ENCODE measurements at regions not wholly inside any gene's neighbourhood (a gene's known extent, or its start where the extent isn't known, plus 50 kb on each side); places are given as distances from the start of the nearest gene placed in this dataset.

DNA sequence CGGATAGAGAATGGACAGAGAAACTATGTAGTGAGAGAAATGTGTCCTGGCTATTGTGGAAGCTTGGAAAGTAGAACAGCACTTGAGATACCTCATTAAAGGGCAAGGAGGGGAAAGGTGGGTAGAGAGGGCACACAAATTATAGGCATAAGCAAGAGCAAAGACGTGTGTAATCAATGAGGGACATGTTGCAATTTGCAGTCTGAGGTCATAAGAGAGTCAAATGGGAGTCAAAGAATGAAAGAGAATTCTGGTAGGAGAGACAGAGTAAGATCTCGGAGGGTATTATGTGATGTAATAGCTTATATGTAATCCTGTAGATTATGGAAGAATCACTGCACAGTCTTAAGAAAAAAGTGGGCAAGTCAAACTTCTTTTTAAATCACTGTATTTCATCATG is 312.0 kb upstream of the RGMB start:
- TF ChIP-seq, protein P1, sequence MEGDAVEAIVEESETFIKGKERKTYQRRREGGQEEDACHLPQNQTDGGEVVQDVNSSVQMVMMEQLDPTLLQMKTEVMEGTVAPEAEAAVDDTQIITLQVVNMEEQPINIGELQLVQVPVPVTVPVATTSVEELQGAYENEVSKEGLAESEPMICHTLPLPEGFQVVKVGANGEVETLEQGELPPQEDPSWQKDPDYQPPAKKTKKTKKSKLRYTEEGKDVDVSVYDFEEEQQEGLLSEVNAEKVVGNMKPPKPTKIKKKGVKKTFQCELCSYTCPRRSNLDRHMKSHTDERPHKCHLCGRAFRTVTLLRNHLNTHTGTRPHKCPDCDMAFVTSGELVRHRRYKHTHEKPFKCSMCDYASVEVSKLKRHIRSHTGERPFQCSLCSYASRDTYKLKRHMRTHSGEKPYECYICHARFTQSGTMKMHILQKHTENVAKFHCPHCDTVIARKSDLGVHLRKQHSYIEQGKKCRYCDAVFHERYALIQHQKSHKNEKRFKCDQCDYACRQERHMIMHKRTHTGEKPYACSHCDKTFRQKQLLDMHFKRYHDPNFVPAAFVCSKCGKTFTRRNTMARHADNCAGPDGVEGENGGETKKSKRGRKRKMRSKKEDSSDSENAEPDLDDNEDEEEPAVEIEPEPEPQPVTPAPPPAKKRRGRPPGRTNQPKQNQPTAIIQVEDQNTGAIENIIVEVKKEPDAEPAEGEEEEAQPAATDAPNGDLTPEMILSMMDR (IDR thresholded peaks at IDR 0.05), result no peak
- TF ChIP-seq POLR2AphosphoS5 (IDR thresholded peaks at IDR 0.05) (no peak), POLR2A (IDR thresholded peaks at IDR 0.05) (no peak)
- Histone ChIP-seq H3K4me1 (replicated peaks) (no peaks in the 10 kb centered on the region), H3K36me3 (no peaks in the 10 kb centered on the region), H3K9me3 (no peaks in the 10 kb centered on the region), H3K27ac (no peak overlapping the region), H3K4me3 (no peak overlapping the region), H3K27me3 (replicated peaks; ENCODE audit: insufficient read depth) (no peaks in the 10 kb centered on the region)
- 75% methylated on average over 3 of the region's 3 CpGs for WGBS
- DNase-seq (ENCODE audit: low spot score), result no peak
- intact Hi-C loops (cut with DNase I), result no loop called here

DNA sequence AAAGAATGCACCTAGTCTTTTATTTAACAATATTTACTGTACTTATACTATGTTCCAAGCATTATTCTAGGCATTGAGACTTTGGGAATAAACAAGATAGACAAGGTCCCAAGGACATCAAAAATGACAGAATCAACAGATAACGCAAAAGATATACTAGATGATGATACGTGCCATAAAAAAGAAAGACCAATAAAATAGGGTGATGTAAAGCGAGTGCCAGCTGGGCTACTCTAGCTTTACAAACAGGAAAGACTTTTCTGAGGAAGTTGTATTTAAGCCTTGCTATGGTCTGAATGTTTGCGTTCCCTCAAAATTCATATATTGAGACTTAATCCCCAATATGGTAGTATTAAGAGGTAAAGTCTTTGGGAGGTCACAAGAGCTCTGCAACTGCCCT is 310.2 kb upstream of the RGMB start:
- H3K9me3 ChIP-seq, result no peaks in the 10 kb centered on the region
- 67% methylated on average over 4 of the region's 4 CpGs for WGBS
- H3K4me3 ChIP-seq, result no peak overlapping the region
- intact Hi-C loops (cut with DNase I), result no loop called here
- no peaks in the 10 kb centered on the region for H3K27me3 ChIP-seq (replicated peaks; ENCODE audit: insufficient read depth)
- H3K4me1 ChIP-seq (replicated peaks), result no peaks in the 10 kb centered on the region
- no peaks in the 10 kb centered on the region for H3K36me3 ChIP-seq
- TF ChIP-seq, protein P1 (IDR thresholded peaks at IDR 0.05), result no peak
- TF ChIP-seq POLR2A (IDR thresholded peaks at IDR 0.05) (no peak), POLR2AphosphoS5 (IDR thresholded peaks at IDR 0.05) (no peak)
- DNase-seq (ENCODE audit: low spot score), result no peak
- no peak overlapping the region for H3K27ac ChIP-seq

DNA sequence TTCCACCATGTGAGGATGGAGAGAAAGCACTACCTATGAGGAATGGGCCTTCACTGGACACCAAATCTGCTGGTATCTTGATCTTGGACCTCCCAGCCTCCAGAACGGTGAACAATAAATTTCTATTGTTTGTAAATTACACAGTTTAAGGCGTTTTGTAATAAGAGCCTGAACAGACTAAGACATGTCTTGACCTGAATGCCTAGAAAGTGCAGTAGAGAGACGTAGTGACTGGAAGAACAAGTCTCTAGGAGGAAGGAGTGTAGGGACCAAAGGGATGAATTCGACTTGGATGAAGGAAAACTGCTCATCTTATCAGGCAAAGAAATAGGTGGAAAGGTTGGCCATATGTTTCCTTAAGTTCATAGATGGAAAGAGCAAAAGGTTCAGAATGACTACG is 309.8 kb upstream of the RGMB start:
- H3K4me1 ChIP-seq (replicated peaks), result no peaks in the 10 kb centered on the region
- WGBS, result 65% methylated on average over 5 of the region's 5 CpGs
- H3K4me3 ChIP-seq, result no peak overlapping the region
- intact Hi-C loops (cut with DNase I), result no loop called here
- no peak overlapping the region for H3K27ac ChIP-seq
- no peak for DNase-seq (ENCODE audit: low spot score)
- H3K36me3 ChIP-seq, result no peaks in the 10 kb centered on the region
- no peaks in the 10 kb centered on the region for H3K9me3 ChIP-seq
- TF ChIP-seq POLR2A (IDR thresholded peaks at IDR 0.05) (no peak), POLR2AphosphoS5 (IDR thresholded peaks at IDR 0.05) (no peak)
- TF ChIP-seq, protein P1 (IDR thresholded peaks at IDR 0.05), result no peak
- no peaks in the 10 kb centered on the region for H3K27me3 ChIP-seq (replicated peaks; ENCODE audit: insufficient read depth)

DNA sequence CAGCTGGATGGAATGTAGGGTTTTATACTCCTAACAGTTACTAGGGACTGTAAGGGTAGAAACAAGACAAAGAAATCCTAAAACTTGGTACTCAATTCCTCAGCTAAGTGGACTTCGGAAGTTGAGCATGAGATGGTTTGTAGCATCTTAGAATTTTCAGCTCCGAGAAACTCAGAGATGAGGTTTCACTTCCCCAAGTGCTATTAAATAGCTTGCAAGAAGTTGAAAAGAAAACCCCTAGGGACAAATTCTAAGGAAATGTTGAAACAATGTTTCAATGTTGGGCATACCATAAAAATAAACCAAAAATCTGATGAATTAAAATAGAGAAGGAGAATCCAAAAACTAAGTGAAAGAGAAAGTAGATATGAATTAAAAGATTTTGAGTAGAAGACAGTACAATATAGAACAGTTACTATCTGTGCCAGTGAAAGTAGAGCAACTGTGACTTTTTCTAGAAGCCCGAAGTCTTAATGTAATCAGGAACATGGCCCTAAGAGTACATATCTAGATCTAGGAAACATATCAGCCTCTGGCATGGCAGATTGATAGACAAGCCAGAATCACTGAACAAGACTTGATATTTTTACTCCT is 308.6 kb upstream of the RGMB start:
- TF ChIP-seq, protein P1 (IDR thresholded peaks at IDR 0.05), result no peak
- TF ChIP-seq POLR2A (IDR thresholded peaks at IDR 0.05), result no peak
- no peaks in the 10 kb centered on the region for H3K4me1 ChIP-seq (replicated peaks)
- no peak for DNase-seq (ENCODE audit: low spot score)
- H3K9me3 ChIP-seq, result no peaks in the 10 kb centered on the region
- H3K27me3 ChIP-seq (replicated peaks; ENCODE audit: insufficient read depth), result no peaks in the 10 kb centered on the region
- 94% methylated on average over 3 of the region's 3 CpGs for WGBS
- H3K27ac ChIP-seq, result no peak overlapping the region
- H3K36me3 ChIP-seq, result no peaks in the 10 kb centered on the region
- intact Hi-C loops (cut with DNase I), result no loop called here
- H3K4me3 ChIP-seq, result no peak overlapping the region

DNA sequence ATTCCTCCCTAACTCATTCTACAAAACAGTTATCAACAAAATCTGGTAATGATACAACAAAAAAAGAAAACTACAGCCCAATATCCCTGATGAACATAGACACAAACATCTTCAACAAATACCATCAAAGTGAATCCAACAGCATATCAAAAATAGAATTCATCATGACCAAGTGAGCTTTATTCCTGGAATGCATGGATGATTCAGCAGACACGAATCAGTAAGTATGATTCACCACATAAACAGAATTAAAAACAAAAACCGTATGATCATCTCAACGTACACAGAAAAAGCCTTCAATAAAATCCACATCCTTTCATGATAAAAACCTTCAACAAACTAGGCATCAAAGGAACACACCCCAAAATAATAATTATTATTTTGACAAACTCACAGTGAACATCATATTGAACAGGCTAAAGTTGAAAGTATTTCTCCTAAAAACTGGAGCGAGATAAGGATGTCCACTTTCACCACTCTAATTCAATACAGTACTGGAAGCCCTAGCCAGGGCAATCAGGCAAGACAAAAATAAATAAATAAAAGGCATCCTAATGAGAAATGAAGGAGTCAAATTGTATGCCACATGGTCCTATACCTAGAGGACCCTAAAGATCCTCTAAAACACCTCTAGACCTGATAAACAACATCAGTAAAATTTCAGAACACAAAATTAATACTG is 305.1 kb upstream of the RGMB start:
- no peaks in the 10 kb centered on the region for H3K36me3 ChIP-seq
- H3K27ac ChIP-seq, result no peak overlapping the region
- no peak overlapping the region for H3K4me3 ChIP-seq
- H3K27me3 ChIP-seq (replicated peaks; ENCODE audit: insufficient read depth), result no peaks in the 10 kb centered on the region
- H3K4me1 ChIP-seq (replicated peaks), result no peaks in the 10 kb centered on the region
- intact Hi-C loops (cut with DNase I), result no loop called here
- TF ChIP-seq, protein P1 (IDR thresholded peaks at IDR 0.05), result no peak
- TF ChIP-seq POLR2AphosphoS5 (IDR thresholded peaks at IDR 0.05), result no peak
- TF ChIP-seq POLR2A (IDR thresholded peaks at IDR 0.05), result no peak
- H3K9me3 ChIP-seq, result no peaks in the 10 kb centered on the region
- 58% methylated on average over 4 of the region's 4 CpGs for WGBS
- no peak for DNase-seq (ENCODE audit: low spot score)
